NCI-H226 (cell line): ENCODE measurements at regions not wholly inside any gene's neighbourhood (a gene's known extent, or its start where the extent isn't known, plus 50 kb on each side); places are given as distances from the start of the nearest gene placed in this dataset.
"Not testable (repeated sequence)": the region's sequence is repeated elsewhere in the genome, so short reads cannot be mapped to it uniquely, and the experiment has no call there.

Experiments used
- DNase-seq: peaks from one replicate; pipeline ENCODE4 v3.0.0-alpha.2; 2015

DNA sequence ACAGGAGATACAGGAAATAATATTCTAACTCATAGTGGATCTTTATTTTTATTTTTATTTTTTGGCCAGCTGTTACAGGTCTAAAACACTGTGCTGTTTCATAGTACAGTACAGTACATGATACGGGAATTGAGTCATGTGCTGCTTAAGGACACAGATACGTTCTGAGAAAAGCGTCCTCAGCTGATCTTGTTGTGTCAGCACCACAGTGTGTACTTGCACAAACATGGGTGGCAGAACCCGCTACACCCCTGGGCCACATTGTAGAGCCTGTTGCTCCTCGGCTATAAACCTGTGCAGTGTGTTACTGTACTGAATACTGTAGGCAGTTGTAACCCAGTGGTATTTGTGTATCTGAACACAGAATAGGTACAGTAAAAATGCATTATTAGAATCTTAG, 183.4 kb downstream of the OR4M2 start:
- no peak for DNase-seq

DNA sequence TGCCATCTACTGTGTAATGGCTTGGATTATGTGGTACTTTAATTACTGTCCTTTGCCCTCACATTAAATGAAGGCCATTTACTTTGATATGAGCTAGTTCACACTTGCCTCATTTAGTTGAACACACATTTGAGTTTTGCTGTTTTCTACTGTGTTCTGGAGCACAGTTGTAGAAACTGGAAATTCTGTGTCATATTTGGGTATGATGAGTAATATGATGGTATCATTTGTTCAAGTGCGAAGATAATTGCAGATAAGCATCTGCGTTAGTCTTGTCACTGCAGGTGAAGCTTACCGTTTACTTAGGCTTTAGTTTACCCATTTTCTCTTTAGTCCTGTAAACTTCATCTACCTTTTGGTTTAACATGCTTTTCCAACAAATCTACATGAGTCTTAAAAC, 183.9 kb downstream of the OR4M2 start:
- DNase-seq, result not testable (repeated sequence)

DNA sequence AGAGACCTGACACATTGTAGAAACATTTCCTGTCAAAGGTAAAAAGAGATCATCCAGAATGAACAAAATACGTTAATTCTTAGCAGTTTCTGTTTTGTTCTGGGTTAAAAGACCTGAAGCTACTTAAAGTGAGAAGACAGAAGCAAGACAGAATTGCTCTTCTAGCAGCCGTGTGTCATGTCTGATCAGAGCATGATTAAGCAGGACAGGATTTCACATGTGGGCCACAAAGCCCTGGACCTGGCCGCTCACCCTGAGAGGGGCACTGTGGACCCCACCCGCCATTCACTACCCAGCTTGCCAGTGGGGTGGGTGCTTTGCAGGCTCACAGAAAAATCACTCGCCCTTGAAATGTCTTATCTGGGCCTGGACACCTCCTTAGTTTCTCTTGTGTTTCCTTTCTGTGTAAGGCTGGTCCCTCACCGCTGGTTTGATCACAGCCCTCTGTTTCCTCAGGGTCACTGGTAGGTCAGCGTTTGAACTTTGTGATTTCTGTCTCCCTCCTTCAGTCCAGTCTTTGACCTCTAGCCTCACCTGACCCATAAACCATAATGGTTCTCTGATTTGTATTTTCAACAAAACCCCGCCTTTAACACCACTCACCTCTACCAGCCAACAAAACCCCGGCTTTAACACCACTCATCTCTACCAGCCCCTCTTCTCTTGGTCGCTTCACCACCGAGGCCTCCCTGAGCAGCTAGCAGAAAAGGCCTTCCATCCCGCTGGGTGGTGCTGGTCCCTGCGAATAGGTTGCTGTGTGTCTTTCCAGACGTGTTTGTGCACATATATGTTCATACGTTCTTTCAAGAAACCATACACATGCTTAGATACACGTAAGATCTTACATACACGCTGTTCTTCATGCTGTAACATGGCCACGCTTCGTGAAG, 185.0 kb downstream of the OR4M2 start:
- DNase-seq, result no peak

DNA sequence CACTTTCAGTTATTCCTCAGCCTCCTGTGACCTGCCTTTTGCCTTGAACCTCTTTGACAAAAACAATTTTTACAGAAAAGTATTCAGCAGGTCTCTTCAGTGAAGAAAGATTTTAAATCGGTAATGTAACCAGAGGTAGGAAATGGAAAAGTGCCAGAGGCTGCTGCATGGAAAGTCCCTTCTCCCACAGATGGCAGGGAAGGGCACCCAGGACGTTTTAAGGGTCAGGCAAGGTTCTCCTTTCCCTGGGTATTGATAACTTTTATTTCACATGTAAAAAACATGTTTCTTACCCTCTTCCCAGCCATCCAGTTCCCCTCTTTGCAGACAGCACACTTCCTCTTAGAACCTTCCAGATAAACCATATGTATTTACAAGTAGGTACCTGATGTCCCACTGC, 185.6 kb downstream of the OR4M2 start:
- no peak for DNase-seq

DNA sequence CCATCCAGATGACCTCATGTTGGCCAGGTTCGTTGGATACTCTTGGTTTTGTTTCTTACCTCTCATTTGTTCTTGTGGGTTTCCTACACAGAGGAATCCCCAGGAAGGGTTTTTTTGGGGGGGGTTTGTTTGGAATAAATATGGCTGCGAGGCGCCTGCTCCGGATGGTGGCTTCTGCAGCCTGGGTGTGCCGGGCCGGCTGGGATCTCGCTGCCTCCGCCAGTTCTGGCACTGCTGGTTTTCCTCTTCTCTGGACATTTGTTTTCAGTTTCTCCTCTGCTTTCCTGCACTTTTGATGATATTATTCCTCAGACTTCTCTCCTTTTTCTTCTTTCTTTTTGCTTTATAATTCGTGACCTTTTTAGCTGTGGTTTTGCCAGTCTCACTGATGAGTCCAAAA, 187.4 kb downstream of the OR4M2 start:
- no peak for DNase-seq

DNA sequence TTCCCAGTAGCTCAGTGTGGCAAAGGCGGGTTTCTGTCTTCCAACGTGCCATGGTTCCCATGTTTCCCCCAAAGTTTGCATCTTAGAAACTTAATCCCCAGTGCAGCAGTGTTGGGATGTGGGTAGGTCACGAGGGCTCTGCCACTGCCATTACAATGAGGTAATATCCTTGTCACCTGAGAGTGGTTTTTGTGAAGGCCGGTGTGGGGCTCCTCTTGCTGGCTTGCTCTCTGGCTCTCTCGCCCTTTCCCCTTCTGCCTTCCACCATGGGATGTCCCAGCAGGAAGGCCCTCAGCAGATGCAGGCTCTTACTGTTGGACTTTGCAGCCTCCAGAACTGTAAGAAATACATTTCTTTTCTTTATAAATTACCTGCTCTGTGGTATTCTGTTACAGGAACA, 187.9 kb downstream of the OR4M2 start:
- not testable (repeated sequence) for DNase-seq

DNA sequence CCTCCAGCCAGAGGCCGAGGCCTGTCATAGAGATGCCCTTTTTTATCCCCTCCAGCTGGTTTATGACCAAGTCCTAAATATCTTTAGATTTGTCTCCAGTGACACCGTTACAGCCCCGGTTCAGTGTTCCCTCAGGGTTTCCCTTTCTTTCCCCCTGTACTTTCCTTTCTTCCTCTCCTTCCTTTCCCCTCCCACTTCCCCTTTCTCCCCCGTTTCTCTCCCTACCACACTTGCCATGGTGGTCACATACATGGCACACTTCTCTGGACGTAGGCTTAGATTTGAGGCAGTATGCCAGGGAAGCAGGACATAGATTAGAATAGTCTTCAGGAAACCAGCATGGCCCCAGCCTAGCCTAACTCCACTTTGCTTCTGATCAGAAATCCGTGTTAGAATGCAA, 188.3 kb downstream of the OR4M2 start:
- not testable (repeated sequence) for DNase-seq

DNA sequence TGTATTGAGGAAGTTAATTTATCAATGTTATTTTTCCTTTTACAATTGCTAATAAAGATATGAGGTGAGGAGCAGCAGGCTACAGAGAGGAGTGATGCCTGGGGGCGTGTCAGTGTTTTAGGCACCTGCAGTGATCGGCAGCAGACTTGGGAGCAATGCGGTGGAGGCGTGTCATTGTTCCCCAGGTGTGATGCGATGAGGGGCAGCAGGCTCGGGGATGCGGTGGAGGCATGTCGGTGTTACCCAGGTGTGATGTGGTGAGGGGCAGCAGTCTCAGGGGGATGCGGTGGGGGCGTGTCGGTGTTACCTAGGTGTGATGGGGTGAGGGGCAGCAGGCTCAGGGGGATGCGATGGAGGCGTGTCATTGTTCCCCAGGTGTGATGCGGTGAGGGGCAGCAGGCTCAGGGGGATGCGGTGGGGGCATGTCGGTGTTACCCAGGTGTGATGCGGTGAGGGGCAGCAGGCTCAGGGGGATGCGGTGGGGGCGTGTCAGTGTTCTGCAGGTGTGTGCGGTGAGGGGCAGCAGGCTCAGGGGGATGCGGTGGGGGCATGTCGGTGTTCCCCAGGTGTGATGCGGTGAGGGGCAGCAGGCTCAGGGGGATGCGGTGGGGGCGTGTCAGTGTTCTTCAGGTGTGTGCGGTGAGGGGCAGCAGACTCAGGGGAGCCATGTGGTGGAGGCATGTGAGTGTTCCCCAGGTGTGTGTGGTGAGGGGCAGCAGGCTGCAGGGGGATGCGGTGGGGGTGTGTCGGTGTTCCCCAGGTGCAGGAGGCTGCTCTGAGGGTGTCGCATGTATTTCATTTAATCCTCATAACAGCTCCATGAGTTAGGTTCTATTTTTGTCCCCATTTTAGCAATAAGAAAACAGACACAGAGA, 186.2 kb upstream of the GOLGA6L22 start:
- DNase-seq, result not testable (repeated sequence)

DNA sequence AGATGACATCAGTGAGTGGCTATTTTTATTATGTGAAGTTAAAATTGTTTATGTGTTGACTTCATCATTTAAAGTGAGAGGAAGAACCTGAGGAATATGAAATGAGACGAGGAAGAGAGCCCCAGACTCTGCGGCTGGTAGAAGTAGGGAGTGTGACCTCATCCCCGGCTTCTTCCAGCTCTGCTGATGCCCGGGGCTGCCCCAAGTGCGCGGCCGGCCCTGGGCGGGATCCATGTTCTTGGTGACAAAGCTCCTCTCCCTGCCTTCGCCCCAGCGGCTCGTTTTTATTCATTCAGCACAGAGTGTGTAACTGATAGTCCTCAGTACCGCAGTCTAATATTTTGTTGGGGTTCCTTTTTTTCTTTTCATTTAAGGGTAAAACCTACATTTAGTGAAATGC, 185.5 kb upstream of the GOLGA6L22 start:
- DNase-seq, result not testable (repeated sequence)

DNA sequence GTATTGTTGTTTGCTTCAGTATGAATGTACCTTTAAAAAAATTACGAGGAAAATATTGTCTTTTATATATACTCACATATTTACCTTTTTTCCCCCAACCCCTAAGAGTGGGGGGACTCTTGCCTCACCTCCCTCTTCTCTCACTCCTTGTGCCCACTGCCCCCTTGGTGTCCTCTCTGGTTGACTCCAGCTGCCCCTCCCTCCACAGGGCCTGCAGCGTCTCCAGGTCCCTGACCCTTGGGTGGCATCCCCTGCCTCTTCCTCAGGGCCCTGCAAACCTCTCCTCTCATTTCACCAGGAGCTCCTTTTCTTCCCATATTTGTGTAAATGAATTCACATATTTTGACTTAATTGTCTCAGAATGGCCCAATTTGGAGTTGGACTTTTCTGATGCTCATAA, 184.3 kb upstream of the GOLGA6L22 start:
- not testable (repeated sequence) for DNase-seq

DNA sequence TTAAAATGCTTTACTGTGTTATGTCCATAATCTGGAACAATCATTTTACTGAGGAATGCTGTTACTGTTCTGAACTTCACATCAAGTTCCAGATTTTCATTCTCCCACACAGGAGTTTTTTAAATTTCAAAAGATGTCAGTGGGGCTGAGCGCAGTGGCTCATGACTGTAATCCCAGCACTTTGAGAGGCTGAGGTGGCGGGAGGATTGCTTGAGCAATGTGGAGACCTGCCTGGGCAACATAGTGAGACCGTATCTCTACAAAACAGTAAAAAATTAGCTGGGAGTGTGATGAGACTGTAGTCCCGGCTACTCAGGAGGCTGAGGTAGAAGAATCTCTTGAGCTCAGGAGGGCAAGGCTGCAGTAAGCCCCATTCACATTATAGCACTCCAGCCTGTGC, 177.9 kb upstream of the GOLGA6L22 start:
- DNase-seq, result not testable (repeated sequence)

DNA sequence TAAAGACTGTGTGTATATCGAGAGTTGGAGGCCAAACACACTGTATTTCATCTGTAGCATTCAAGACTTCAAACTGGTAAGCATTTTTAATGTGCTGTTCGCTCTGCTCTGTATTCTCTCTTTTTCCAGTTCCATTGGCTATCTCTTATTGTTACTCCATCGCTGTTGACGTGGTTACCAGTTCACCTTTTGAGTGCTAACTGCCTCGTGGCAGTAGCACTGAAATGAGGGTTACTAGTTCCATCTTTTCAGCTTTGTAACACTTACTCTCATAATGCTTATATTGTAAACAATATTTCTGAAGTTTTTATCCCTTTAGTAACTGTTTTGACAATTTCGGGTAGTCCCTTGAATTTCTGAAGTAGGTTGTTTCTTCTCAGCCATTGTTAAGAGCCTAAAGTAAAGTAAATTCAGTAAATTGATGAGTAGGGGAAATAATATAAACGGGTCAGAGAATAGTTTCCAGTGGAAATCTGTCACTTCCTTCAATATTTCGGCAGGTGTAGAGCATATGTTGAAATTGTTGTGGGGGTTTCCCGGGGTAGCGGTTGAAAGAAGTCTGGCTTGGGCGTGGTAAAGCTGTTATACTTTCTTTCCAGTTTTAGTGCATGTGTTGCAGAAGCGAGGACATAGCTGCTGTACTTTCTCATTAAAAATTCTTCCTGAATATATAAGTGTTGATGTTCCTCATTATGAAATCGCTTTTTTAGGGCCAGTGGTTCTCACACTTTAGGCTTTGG, 175.7 kb upstream of the GOLGA6L22 start:
- DNase-seq, result not testable (repeated sequence)

DNA sequence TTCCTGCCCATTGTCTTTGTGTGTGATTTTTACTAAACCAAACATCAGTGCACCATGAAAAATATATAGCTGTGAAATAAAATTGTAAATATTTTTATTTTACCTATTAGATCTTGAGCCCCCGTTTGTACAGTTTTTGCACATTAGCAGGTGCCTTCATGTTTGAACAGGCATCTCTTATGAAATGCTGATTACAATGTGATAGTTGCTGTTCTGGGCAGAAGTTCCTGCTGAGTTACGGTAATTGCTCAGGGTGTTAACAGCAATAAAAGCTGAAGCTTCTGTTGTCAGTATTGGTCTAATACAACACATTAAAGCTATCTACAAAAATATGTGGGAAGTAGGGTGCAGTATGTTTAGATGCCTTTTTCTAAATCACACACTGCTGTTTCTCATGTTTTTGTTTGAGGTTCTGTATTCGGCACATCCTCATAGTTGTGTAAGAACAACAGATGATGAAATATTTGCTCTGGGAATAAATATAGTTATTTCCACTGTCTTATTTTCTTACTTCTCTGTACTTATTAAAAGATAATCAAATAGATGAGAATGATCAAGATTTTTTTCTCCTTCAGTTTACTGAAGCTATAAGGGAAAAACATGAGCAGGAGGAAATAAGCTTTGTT, 173.8 kb upstream of the GOLGA6L22 start:
- DNase-seq, result not testable (repeated sequence)

DNA sequence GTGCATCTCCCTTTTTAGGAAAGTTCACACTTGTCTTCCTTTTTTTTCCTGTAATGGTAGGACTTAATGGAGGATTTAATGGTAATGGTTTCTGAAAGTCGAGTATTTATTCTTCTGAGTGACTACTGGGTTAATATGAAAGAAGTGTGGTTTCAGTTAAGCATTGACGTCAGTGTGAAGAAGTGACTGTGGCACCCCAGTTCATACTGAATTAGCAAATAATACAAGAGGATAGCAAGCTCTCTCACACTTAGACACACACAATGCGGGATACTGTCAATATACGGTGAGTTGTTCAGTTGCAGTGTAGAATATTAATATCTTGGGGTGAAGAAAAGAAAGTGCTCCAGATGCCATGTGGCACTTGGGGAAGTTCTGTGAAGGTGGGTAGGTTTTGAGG, 167.6 kb upstream of the GOLGA6L22 start:
- not testable (repeated sequence) for DNase-seq

DNA sequence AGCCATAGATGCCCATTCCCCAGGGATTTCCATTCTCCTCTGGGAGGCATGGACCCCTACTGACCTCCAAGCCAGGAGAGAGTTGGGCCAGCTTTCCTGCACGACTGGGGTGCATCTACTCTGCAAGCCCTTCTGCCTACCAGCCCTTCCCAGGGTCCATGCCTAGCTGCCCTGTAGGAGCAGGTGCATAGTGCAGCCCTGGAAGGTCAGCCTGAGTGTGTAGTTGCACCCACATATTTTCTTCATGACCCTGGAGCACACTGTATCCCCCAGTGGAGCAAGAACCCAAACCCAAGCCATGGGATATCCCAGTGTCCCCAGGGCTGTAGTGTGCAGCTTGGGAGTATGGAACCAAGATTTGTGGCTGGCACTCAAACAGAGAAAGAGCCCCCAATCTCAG, 155.6 kb upstream of the GOLGA6L22 start:
- DNase-seq, result not testable (repeated sequence)
